Natural killer cell (primary cell): ENCODE measurements at regions not wholly inside any gene's neighbourhood (a gene's known extent, or its start where the extent isn't known, plus 50 kb on each side); places are given as distances from the start of the nearest gene placed in this dataset.

Experiments used
- ATAC-seq, 3 donors: fragments of 150-1000 bp in 2 of 3; fragments of 200-7000 bp in 1 of 3; cut with Tn5 transposase; 1 replicate in 1 of 3; 2 replicates in 2 of 3; pipeline ENCODE4 v1.10.0; 2021; ENCODE audit warnings: mild to moderate bottlenecking in 2 of 3, moderate library complexity in 2 of 3
- DNase-seq, 2 donors: peaks; one replicate each; pipeline versions ENCODE4 v3.0.0 to v3.0.0-alpha.2; 2013 to 2021; ENCODE audit warnings: mixed read lengths in 1 of 2
- H3K27ac ChIP-seq: one replicate; pipeline ENCODE4 v1.5.1; 2013; ENCODE audit warnings: mild to moderate bottlenecking, low read length
- H3K27me3 ChIP-seq: one replicate; pipeline ENCODE4 v1.6.1; 2013; ENCODE audit warnings: low read length; ENCODE audit not compliant: control insufficient read depth, insufficient read depth
- H3K36me3 ChIP-seq: one replicate; pipeline ENCODE4 v1.6.1; 2013; ENCODE audit warnings: low read length; ENCODE audit not compliant: control insufficient read depth, insufficient read depth
- H3K4me1 ChIP-seq: one replicate; pipeline ENCODE4 v1.6.1; 2013; ENCODE audit warnings: low read length; ENCODE audit not compliant: control insufficient read depth, insufficient read depth
- H3K4me3 ChIP-seq: one replicate; pipeline ENCODE4 v1.5.1; 2013; ENCODE audit warnings: low read length
- H3K9me3 ChIP-seq: one replicate; pipeline ENCODE4 v1.6.1; 2013; ENCODE audit warnings: low read length; ENCODE audit not compliant: control insufficient read depth, insufficient read depth
- H3K27ac Mint-ChIP-seq, 2 donors: one replicate each; pipeline ENCODE4 v1.8.0; 2022; ENCODE audit warnings: mild to moderate bottlenecking in 2 of 2, mixed read lengths in 2 of 2, moderate library complexity in 1 of 2
- H3K27me3 Mint-ChIP-seq, 2 donors: one replicate each; pipeline ENCODE4 v1.8.0; 2022; ENCODE audit warnings: low read depth in 2 of 2, mixed read lengths in 2 of 2
- H3K36me3 Mint-ChIP-seq: one replicate; pipeline ENCODE4 v1.8.0; 2022; ENCODE audit warnings: mixed read lengths
- H3K4me1 Mint-ChIP-seq, 2 donors: one replicate each; pipeline ENCODE4 v1.8.0; 2022; ENCODE audit warnings: mixed read lengths in 2 of 2
- H3K4me3 Mint-ChIP-seq: one replicate; pipeline ENCODE4 v1.8.0; 2022; ENCODE audit warnings: mild to moderate bottlenecking, moderate library complexity, mixed read lengths
- H3K9me3 Mint-ChIP-seq, 2 donors: one replicate each; pipeline ENCODE4 v1.8.0; 2022; ENCODE audit warnings: mixed read lengths in 2 of 2
- WGBS: methylation state at CpG from one replicate; pipeline ENCODE4 v1.1.7; 2013; ENCODE audit warnings: missing lambda C conversion rate; ENCODE audit not compliant: insufficient coverage; 5-methylcytosine and 5-hydroxymethylcytosine counted together
- intact Hi-C: fragments of 100-400 bp; cut with micrococcal nuclease; formaldehyde crosslinking; loops from one replicate; pipeline ENCODE4 v1.14.2; 2022
- TF ChIP-seq, protein P1 (sequence below): fragments of 200-600 bp; IDR thresholded peaks from one replicate; pipeline ENCODE4 v1.8.0; 2022; ENCODE audit warnings: antibody characterized with exemption

DNA sequence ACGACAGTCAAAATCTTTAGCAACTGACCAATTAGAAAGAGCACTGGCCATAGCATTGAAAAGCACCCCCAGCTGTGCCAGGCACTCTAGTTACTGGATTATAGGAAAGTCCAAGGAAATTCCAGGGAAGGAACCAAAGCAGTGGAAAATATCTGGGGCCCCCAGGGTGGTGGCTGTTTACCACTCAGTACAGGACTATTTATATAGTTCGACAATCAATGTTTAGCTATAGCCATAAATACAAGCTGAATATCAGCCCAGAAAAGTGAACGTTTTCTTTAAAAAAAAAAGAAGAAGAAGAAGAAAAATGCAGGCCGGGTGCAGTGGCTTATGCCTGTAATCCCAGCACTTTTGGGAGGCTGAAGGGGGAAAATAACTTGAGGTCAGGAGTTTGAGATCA lies 55.2 kb upstream of the UBAC2 start:
- H3K27me3 Mint-ChIP-seq: peaks cover 47 to 63% of the 10 kb centered on the region in 2 donors

DNA sequence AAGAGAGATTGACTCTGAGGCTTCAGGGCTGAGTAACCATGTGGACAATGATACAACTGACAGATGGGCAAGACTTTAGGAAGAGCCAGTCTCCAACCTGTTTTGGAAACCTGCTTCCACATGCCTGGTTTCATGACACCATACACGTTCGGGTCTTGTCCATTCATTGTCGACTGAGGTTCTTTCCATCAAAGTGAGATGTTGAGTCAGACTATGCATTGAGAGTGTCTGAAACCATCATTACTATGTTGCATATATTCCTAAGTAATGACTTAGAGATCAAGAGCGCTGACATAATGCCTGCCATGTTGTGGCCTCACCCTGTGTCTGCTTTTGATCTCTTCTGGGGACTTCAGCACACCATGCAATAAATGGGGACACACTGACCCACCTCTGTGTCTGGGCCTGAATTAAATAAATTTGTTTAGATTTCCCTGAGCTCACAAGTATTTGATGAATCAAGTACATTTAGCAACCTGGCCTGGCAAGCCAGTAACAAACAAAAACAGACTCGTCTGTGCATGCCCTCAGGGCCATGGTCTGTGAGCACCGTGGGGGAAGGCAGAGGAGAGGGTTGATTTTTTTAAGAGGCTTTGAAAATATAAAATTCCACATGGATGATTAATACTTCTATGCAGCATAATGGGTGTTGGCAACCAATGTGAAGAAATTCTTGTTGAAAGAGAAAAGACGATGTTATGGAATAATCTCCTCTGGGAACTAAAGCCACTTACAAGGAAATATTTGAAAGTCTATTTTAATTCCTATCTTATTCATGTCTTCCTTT lies 49.9 kb upstream of the UBAC2 start:
- Histone ChIP-seq H3K36me3 (no peaks in the 10 kb centered on the region), H3K4me3 (no peak overlapping the region), H3K27me3 (no peaks in the 10 kb centered on the region), H3K4me1 (no peaks in the 10 kb centered on the region), H3K27ac (no peak overlapping the region), H3K9me3 (no peaks in the 10 kb centered on the region)
- Mint-ChIP-seq H3K4me1 (no peaks in the 10 kb centered on the region), H3K27me3 (peaks cover 18 to 19% of the 10 kb centered on the region in 2 donors), H3K9me3 (no peaks in the 10 kb centered on the region), H3K4me3 (no peak overlapping the region), H3K36me3 (no peaks in the 10 kb centered on the region), H3K27ac (no peak overlapping the region)
- DNase-seq (no peak), ATAC-seq (no peak)
- TF ChIP-seq, protein P1, sequence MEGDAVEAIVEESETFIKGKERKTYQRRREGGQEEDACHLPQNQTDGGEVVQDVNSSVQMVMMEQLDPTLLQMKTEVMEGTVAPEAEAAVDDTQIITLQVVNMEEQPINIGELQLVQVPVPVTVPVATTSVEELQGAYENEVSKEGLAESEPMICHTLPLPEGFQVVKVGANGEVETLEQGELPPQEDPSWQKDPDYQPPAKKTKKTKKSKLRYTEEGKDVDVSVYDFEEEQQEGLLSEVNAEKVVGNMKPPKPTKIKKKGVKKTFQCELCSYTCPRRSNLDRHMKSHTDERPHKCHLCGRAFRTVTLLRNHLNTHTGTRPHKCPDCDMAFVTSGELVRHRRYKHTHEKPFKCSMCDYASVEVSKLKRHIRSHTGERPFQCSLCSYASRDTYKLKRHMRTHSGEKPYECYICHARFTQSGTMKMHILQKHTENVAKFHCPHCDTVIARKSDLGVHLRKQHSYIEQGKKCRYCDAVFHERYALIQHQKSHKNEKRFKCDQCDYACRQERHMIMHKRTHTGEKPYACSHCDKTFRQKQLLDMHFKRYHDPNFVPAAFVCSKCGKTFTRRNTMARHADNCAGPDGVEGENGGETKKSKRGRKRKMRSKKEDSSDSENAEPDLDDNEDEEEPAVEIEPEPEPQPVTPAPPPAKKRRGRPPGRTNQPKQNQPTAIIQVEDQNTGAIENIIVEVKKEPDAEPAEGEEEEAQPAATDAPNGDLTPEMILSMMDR: no peak
- intact Hi-C loops: no loop called here
- WGBS: 100% methylated on average over 6 of the region's 7 CpGs

More for the DNA sequence above, 55.2 kb upstream of the UBAC2 start:
- H3K36me3 Mint-ChIP-seq: no peaks in the 10 kb centered on the region
- no peak for ATAC-seq
- H3K27ac ChIP-seq: no peak overlapping the region
- H3K9me3 ChIP-seq: no peaks in the 10 kb centered on the region
- H3K4me1 Mint-ChIP-seq: peaks cover 4% of the 10 kb centered on the region in 2 donors
- H3K4me3 Mint-ChIP-seq: no peak overlapping the region
- WGBS: 86% methylated on average over 3 of the region's 4 CpGs
- intact Hi-C loops: no loop called here
- H3K4me3 ChIP-seq: no peak overlapping the region
- H3K9me3 Mint-ChIP-seq: no peaks in the 10 kb centered on the region
- TF ChIP-seq, protein P1: no peak
- no peaks in the 10 kb centered on the region for H3K36me3 ChIP-seq
- no peak overlapping the region for H3K27ac Mint-ChIP-seq
- DNase-seq: no peak
- H3K27me3 ChIP-seq: peaks cover 8% of the 10 kb centered on the region
- no peaks in the 10 kb centered on the region for H3K4me1 ChIP-seq
